Esophagus muscularis mucosa (tissue), 4 donors: ENCODE measurements at regions not wholly inside any gene's neighbourhood (a gene's known extent, or its start where the extent isn't known, plus 50 kb on each side); places are given as distances from the start of the nearest gene placed in this dataset.

ENCODE experiments used
- DNase-seq: peaks from one replicate; pipeline ENCODE4 v3.0.0-alpha.2; 2017; ENCODE audit errors: extremely low spot score
- H3K27ac ChIP-seq, 4 donors: fragments of 200-600 bp; sonication (generic); replicated peaks in 1 of 4; 1 replicate in 3 of 4; 2 replicates in 1 of 4; pipeline ENCODE4 v1.5.1; 2016 to 2019; ENCODE audit warnings: mild to moderate bottlenecking in 1 of 4
- H3K27me3 ChIP-seq, 4 donors: fragments of 200-600 bp; sonication (generic); one replicate each; pipeline versions ENCODE4 v1.5.1 to v1.6.0; 2016 to 2019
- H3K36me3 ChIP-seq, 4 donors: fragments of 200-600 bp; sonication (generic); one replicate each; pipeline ENCODE4 v1.5.1; 2016 to 2019
- H3K4me1 ChIP-seq, 4 donors: fragments of 200-600 bp; sonication (generic); one replicate each; pipeline ENCODE4 v1.5.1; 2016 to 2019
- H3K4me3 ChIP-seq, 4 donors: fragments of 200-600 bp; sonication (generic); 1 replicate in 2 of 4; 2 replicates in 2 of 4; pipeline ENCODE4 v1.5.1; 2016 to 2019; ENCODE audit warnings: mild to moderate bottlenecking in 4 of 4, moderate library complexity in 1 of 4
- H3K9me3 ChIP-seq, 4 donors: fragments of 200-600 bp; sonication (generic); 1 replicate in 3 of 4; 2 replicates in 1 of 4; pipeline ENCODE4 v1.5.1; 2016 to 2019
- EP300 ChIP-seq: sonication (generic); formaldehyde crosslinking; IDR thresholded peaks from one replicate; pipeline ENCODE4 v1.6.1; 2017; ENCODE audit warnings: antibody characterized with exemption
- POLR2A ChIP-seq: fragments of 450-650 bp; IDR thresholded peaks from one replicate; pipeline ENCODE4 v1.6.1; 2017; ENCODE audit warnings: antibody characterized with exemption, moderate library complexity, mild to moderate bottlenecking, low read depth
- POLR2AphosphoS5 ChIP-seq, 2 donors: sonication (generic); formaldehyde crosslinking; IDR thresholded peaks; one replicate each; pipeline ENCODE4 v1.6.1; 2017; ENCODE audit warnings: antibody characterized with exemption in 2 of 2
- WGBS: methylation state at CpG from one replicate; pipeline ENCODE4 v1.1.5; 2018; 5-methylcytosine and 5-hydroxymethylcytosine counted together
- intact Hi-C: fragments of 100-400 bp; cut with DNase I; formaldehyde crosslinking; loops from one replicate; pipeline ENCODE4 v1.15.1; 2023
- TF ChIP-seq, protein P1 (sequence below), 3 experiments: fragments of 200-600 bp in 2 of 3; fragments of 450-650 bp in 1 of 3; sonication (generic) in 2 of 3; IDR thresholded peaks; one replicate each; pipeline ENCODE4 v1.5.1; 2017 to 2019; ENCODE audit warnings: antibody characterized with exemption in 3 of 3, mild to moderate bottlenecking in 2 of 3, moderate library complexity in 1 of 3

DNA sequence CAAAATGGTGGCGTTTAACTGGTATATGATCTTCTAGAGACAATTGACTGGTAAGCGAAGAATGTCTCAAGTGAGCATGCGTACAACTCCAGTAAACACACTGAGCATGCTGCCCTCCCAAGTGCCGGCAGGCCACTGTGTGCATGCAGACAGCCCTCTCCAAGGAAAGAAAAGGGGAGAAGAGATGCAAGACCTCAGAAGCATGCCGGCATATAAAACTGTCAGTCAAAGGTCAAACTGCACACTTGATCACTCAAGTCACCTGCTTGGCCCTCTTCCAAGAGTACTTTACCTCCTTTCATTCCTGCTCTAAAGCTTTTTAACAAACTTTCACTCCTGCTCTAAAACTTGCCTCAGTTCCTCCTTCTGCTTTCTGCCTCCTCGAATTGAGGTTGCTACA is 910.2 kb downstream of the TAF11L14 start:
- WGBS = 75% methylated on average over 6 of the region's 6 CpGs
- Histone ChIP-seq H3K36me3 (no peaks in the 10 kb centered on the region), H3K27me3 (no peaks in the 10 kb centered on the region), H3K27ac (no peak overlapping the region), H3K4me3 (no peak overlapping the region), H3K9me3 (peaks cover 0 to 10% (median 5%) of the 10 kb centered on the region in 4 donors), H3K4me1 (no peaks in the 10 kb centered on the region)
- TF ChIP-seq POLR2AphosphoS5 (IDR thresholded peaks at IDR 0.05) (no peak), EP300 (no peak), POLR2A (no peak)
- TF ChIP-seq, protein P1, sequence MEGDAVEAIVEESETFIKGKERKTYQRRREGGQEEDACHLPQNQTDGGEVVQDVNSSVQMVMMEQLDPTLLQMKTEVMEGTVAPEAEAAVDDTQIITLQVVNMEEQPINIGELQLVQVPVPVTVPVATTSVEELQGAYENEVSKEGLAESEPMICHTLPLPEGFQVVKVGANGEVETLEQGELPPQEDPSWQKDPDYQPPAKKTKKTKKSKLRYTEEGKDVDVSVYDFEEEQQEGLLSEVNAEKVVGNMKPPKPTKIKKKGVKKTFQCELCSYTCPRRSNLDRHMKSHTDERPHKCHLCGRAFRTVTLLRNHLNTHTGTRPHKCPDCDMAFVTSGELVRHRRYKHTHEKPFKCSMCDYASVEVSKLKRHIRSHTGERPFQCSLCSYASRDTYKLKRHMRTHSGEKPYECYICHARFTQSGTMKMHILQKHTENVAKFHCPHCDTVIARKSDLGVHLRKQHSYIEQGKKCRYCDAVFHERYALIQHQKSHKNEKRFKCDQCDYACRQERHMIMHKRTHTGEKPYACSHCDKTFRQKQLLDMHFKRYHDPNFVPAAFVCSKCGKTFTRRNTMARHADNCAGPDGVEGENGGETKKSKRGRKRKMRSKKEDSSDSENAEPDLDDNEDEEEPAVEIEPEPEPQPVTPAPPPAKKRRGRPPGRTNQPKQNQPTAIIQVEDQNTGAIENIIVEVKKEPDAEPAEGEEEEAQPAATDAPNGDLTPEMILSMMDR (IDR thresholded peaks at IDR 0.05) = no peak
- intact Hi-C loops = no loop called here
- DNase-seq = no peak

DNA sequence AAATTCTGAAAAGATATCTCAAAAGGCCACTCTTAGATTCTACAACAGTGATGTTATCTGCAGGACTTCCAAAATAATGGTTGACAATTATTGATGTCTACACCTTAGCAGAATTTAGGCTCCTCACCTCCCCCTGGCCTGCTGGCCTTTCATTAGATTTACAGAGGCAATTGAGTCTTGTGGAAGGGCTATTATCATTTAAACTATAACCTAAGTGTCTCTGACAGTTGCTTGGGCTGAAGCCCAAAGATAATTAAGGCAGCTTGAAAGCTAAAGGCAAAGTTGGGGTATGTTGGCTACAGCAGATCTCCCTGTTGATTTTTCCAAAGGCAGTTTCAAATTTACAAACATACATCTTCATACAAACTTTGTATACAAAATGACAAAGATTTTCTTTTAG is 912.3 kb downstream of the TAF11L14 start:
- Histone ChIP-seq H3K4me3 (no peak overlapping the region), H3K36me3 (no peaks in the 10 kb centered on the region), H3K27ac (no peak overlapping the region), H3K27me3 (no peaks in the 10 kb centered on the region), H3K9me3 (peaks cover 0 to 15% (median 6%) of the 10 kb centered on the region in 4 donors), H3K4me1 (no peaks in the 10 kb centered on the region)
- DNase-seq = no peak
- TF ChIP-seq EP300 (no peak), POLR2A (no peak), POLR2AphosphoS5 (IDR thresholded peaks at IDR 0.05) (no peak)
- TF ChIP-seq, protein P1 (IDR thresholded peaks at IDR 0.05) = no peak
- intact Hi-C loops = no loop called here

DNA sequence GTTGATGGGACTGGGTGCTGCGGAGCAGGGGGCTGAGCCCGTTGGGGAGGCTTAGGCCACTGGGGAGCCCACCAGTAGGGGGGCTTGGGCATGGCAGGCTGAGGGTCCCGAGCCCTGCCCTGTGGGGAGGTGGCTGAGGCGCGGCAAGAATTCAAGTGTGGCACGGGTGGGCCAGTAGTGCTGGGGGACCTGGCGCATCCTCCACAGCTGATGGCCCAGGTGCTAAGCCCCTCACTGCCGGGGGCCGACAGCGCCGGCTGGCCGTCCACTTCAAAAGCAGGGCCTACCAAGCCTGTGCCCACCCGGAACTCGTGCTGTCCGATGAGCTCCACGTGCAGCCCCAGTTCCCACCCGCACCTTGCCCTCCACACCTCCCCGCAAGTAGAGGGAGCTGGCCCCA is 917.5 kb downstream of the TAF11L14 start:
- intact Hi-C loops = no loop called here
- Histone ChIP-seq H3K27ac (no peak overlapping the region), H3K27me3 (no peaks in the 10 kb centered on the region), H3K4me3 (no peak overlapping the region), H3K9me3 (peaks cover 0 to 19% (median 8%) of the 10 kb centered on the region in 4 donors), H3K4me1 (no peaks in the 10 kb centered on the region), H3K36me3 (no peaks in the 10 kb centered on the region)
- no peak for TF ChIP-seq POLR2AphosphoS5 (IDR thresholded peaks at IDR 0.05)
- TF ChIP-seq, protein P1 (IDR thresholded peaks at IDR 0.05) = no peak
- TF ChIP-seq POLR2A = no peak
- no peak for TF ChIP-seq EP300
- DNase-seq = no peak
- 98% methylated on average over 10 of the region's 18 CpGs for WGBS

DNA sequence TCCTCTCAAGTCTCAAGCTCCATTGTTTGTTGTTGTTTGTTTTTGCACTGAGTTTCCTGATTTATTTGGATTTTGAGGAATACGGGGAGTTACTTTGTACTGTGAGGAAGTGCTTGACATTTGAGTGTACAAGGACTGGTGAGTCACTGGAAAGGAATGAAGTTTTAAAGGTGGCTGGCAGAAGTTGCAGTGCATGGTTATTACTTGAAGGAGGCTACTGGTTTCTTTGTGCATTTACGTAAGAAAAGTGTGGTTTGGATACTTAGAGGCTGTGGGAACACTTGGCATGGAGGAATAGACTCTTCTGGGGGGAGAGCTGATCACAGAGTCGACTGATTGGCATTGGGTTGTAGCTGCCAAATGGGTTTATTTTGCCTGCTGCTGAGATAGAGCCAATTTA is 919.0 kb downstream of the TAF11L14 start:
- intact Hi-C loops = no loop called here
- TF ChIP-seq POLR2A = no peak
- TF ChIP-seq, protein P1 (IDR thresholded peaks at IDR 0.05) = no peak
- no peak for TF ChIP-seq EP300
- TF ChIP-seq POLR2AphosphoS5 (IDR thresholded peaks at IDR 0.05) = no peak
- no peak overlapping the region for H3K4me3 ChIP-seq
- no peaks in the 10 kb centered on the region for H3K4me1 ChIP-seq
- no peaks in the 10 kb centered on the region for H3K36me3 ChIP-seq
- H3K27me3 ChIP-seq = no peaks in the 10 kb centered on the region
- no peak overlapping the region for H3K27ac ChIP-seq
- DNase-seq = no peak
- H3K9me3 ChIP-seq = peaks cover 0 to 19% (median 8%) of the 10 kb centered on the region in 4 donors
- WGBS = 63% methylated on average over 3 of the region's 3 CpGs

DNA sequence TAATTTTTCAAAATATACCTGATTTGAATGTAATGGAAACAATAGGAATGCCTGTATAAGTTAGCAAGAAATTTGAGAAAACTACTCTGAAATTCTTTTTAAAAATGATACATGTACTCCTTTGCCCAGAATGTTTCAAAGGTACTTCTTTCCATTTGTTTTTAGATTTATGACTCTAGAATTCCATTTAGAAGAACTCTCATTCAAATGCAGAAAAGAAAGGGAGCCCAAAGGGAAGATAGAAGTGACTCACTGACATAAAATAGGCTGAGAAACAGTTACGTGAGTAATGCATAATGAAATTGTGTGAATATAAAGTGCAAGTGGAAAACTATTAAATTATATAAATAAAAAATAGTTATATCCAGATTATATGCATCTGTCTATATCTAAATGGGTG is 926.3 kb downstream of the TAF11L14 start:
- Histone ChIP-seq H3K4me3 (no peak overlapping the region), H3K27me3 (no peaks in the 10 kb centered on the region), H3K9me3 (no peaks in the 10 kb centered on the region), H3K4me1 (no peaks in the 10 kb centered on the region), H3K27ac (no peak overlapping the region), H3K36me3 (no peaks in the 10 kb centered on the region)
- no peak for TF ChIP-seq POLR2AphosphoS5 (IDR thresholded peaks at IDR 0.05)
- no peak for TF ChIP-seq EP300
- TF ChIP-seq POLR2A = no peak
- TF ChIP-seq, protein P1 (IDR thresholded peaks at IDR 0.05) = no peak
- 80% methylated on average over 1 of the region's 1 CpG for WGBS
- DNase-seq = no peak
- intact Hi-C loops = no loop called here
